ENCODE measurements at regions not wholly inside any gene's neighbourhood (a gene's known extent, or its start where the extent isn't known, plus 50 kb on each side); places are given as distances from the start of the nearest gene placed in this dataset.

- no peak for TF ChIP-seq REST (IDR thresholded peaks at IDR 0.05; ENCODE audit: borderline replicate concordance)
- no peak for TF ChIP-seq REST (CRISPR knock-in tag; IDR thresholded peaks at IDR 0.05; ENCODE audit: low read depth)
- no peak for TF ChIP-seq CBFB (CRISPR knock-in tag; IDR thresholded peaks at IDR 0.05)
- no peak for TF ChIP-seq ZNF146 (CRISPR knock-in tag; IDR thresholded peaks at IDR 0.05; ENCODE audit: unreplicated experiment)
- TF ChIP-seq ZNF384 (IDR thresholded peaks at IDR 0.05; ENCODE audit: low read depth, low read length): no peak
- TF ChIP-seq NCOA4 (IDR thresholded peaks at IDR 0.05; ENCODE audit: partially characterized antibody): no peak
- TF ChIP-seq NONO (IDR thresholded peaks at IDR 0.05; ENCODE audit: low read depth in 2 of 2, low read length in 1 of 2): no peak
- TF ChIP-seq U2AF1 (optimal IDR thresholded peaks at IDR 0.05; ENCODE audit: low read depth, low read length): no peak
Observed at GRCh38 chr3:81132995-81133394, 628.5 kb downstream of the GBE1 start (continued).

All from K562 (cell line).